ENCODE measurements at regions not wholly inside any gene's neighbourhood (a gene's known extent, or its start where the extent isn't known, plus 50 kb on each side); places are given as distances from the start of the nearest gene placed in this dataset.
"Not testable (repeated sequence)": the region's sequence is repeated elsewhere in the genome, so short reads cannot be mapped to it uniquely, and the experiment has no call there.

DNA sequence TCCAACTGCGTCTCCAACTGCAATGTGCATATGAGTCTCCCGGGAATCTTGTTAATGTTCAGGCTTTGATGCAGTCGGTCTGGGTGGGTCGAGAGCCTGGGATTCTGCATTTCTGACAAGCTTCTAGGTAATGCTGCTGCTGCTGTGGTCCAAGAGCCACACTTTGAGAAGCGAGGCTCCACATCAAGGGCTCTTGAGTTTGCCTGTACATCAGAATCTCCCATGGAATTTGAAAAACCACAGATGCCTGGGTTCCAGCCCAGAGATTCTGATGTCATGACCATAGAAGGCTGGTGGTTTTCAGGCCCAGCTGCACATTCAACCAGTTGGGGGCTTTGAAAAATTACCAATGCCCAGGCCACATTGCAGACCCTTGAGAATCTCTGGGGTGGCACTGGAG is 93.9 kb upstream of the TARDBP start:
- no peaks in the 10 kb centered on the region for H3K4me1 ChIP-seq
- intact Hi-C loops (cut with DNase I) = no loop called here
- TF ChIP-seq, protein P1, sequence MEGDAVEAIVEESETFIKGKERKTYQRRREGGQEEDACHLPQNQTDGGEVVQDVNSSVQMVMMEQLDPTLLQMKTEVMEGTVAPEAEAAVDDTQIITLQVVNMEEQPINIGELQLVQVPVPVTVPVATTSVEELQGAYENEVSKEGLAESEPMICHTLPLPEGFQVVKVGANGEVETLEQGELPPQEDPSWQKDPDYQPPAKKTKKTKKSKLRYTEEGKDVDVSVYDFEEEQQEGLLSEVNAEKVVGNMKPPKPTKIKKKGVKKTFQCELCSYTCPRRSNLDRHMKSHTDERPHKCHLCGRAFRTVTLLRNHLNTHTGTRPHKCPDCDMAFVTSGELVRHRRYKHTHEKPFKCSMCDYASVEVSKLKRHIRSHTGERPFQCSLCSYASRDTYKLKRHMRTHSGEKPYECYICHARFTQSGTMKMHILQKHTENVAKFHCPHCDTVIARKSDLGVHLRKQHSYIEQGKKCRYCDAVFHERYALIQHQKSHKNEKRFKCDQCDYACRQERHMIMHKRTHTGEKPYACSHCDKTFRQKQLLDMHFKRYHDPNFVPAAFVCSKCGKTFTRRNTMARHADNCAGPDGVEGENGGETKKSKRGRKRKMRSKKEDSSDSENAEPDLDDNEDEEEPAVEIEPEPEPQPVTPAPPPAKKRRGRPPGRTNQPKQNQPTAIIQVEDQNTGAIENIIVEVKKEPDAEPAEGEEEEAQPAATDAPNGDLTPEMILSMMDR (IDR thresholded peaks at IDR 0.05) = no peak
- DNase-seq (ENCODE audit: low spot score in 2 of 2) = no peak
- H3K27me3 ChIP-seq = no peaks in the 10 kb centered on the region
- H3K9me3 ChIP-seq = no peaks in the 10 kb centered on the region
- H3K36me3 ChIP-seq = no peaks in the 10 kb centered on the region
- H3K27ac ChIP-seq = no peak overlapping the region
- H3K4me3 ChIP-seq = no peak overlapping the region

DNA sequence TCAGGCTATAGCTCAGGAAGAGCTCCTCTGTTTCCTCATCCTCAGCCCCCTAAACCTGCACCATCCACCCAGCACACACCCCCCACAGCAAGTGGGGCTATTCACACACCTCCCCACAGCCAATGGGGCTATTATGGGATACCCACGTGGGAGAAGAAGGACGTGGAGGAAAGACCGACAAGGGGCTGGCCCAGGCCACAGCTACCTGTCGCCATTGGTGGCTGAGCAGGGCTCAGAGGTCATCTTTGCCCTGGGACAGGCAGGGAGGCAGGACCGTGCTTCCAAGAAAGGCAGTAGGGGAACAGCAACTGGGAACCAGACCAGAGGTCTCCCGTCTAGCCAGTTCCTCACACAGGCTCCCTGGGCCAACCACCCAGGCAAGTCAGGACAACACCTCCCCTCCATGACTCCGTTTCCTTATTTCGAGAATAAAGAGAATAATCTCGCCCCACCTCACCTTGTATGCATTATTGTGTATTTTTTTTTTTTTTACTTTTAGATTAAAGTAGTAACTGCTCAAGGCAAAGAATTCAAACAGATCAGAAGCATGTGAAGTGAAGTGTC is 92.3 kb upstream of the TARDBP start:
- intact Hi-C loops (cut with DNase I) = no loop called here
- Histone ChIP-seq H3K4me3 (no peak overlapping the region), H3K4me1 (no peaks in the 10 kb centered on the region), H3K27ac (no peak overlapping the region), H3K36me3 (no peaks in the 10 kb centered on the region), H3K9me3 (no peaks in the 10 kb centered on the region), H3K27me3 (no peaks in the 10 kb centered on the region)
- DNase-seq (ENCODE audit: low spot score in 2 of 2) = no peak
- TF ChIP-seq, protein P1 (IDR thresholded peaks at IDR 0.05) = no peak

DNA sequence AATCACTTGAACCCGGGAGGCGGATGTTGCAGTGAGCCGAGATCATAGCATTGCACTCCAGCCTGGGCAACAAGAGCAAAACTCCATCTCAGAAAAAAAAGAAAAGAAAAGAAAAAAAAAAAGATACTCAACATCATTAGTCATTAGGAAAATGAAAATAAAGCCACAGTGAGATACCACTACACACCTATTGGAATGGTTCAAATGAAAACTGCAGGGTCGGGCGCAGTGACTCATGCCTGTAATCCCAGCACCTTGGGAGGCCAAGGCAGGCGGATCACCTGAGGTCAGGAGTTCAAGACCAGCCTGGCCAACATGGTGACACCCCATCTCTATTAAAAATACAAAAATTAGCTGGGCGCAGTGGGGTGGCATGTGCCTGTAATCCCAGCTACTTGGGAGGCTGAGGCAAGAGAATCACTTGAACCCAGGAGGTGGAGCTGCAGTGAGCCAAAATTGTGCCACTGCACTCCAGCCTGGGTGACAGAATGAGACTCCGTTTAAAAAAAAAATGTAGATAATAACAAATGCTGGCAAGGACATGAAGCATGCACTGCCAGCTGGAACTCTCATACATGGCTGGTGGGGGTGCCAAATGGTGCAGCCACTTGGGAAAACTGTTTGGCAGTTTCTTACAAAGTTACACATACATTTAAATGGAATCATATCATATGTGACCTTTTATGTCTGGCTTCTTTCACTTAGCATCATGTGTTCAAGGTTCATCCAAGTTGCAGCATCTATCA is 90.0 kb upstream of the TARDBP start:
- H3K36me3 ChIP-seq; H3K27ac ChIP-seq; DNase-seq (ENCODE audit: low spot score in 2 of 2); H3K9me3 ChIP-seq; intact Hi-C loops (cut with DNase I); H3K27me3 ChIP-seq; H3K4me3 ChIP-seq; H3K4me1 ChIP-seq: not testable (repeated sequence)

DNA sequence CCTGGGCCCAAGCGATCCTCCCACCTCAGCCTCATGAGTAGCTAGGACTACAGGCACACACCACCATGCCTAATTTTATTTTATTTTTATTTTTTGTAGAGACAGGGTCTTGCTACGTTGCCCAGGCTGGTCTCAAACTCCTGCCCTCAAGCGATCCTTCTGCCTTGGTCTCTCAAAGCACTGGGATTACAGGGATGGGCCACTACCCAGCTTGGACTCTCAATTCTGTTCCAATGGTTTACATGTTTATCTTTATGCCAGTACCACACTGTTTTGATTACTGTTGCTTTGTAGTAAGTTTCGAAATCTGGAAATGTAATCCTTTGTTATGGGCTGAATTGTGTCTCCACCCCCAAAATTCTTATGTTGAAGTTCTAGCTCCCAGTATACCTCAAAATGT is 88.4 kb upstream of the TARDBP start:
- intact Hi-C loops (cut with DNase I) = no loop called here
- Histone ChIP-seq H3K9me3 (peaks cover 0 to 5% of the 10 kb centered on the region in 2 donors), H3K4me3 (no peak overlapping the region), H3K36me3 (no peaks in the 10 kb centered on the region), H3K4me1 (no peaks in the 10 kb centered on the region), H3K27me3 (no peaks in the 10 kb centered on the region), H3K27ac (no peak overlapping the region)
- TF ChIP-seq, protein P1 (IDR thresholded peaks at IDR 0.05) = no peak
- DNase-seq (ENCODE audit: low spot score in 2 of 2) = no peak

DNA sequence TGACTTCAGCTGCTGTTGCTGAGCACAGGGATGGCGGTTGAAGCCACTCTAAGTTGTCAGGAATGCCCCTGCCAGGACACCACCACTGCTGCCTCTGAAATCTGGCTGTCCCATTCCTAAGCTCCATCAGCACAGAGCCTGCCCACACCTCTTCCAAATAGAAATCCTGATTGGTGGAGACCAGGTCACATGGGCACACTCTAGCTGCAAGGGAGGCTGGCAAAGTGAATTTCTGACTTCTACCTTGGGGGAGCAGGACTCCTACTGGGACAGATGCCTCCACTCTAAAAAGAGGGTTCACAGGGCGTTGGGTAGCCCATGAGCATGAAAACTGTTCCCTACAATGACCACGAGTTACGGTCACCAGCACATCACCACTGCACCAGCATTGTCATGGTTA is 83.8 kb upstream of the TARDBP start:
- no peak overlapping the region for H3K4me3 ChIP-seq
- H3K27ac ChIP-seq = no peak overlapping the region
- TF ChIP-seq, protein P1 (IDR thresholded peaks at IDR 0.05) = no peak
- no peaks in the 10 kb centered on the region for H3K4me1 ChIP-seq
- no peaks in the 10 kb centered on the region for H3K27me3 ChIP-seq
- H3K9me3 ChIP-seq = peaks cover 0 to 5% of the 10 kb centered on the region in 2 donors
- intact Hi-C loops (cut with DNase I) = no loop called here
- H3K36me3 ChIP-seq = no peaks in the 10 kb centered on the region
- DNase-seq (ENCODE audit: low spot score in 2 of 2) = no peak

DNA sequence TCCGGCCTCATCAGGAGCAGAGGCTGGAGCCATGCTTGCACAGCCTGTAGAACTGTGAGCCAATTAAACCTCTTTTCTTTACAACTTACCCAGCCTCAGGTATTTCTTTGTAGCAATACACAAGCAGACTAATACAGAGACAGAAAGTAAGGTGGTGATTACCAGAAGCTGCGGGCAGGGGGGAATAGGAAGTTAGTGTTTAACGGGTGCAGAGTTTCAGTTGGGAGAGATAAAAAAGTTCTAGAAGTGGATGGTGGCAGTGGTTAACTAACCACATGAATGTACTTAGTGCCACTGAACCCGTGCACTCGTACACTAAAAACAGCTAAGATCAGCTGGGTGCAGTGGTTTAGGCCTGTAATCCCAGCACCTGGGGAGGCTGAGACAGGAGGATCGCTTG is 80.4 kb upstream of the TARDBP start:
- no peak for DNase-seq (ENCODE audit: low spot score in 2 of 2)
- Histone ChIP-seq H3K4me1 (no peaks in the 10 kb centered on the region), H3K27me3 (no peaks in the 10 kb centered on the region), H3K9me3 (peaks cover 0 to 5% of the 10 kb centered on the region in 2 donors), H3K27ac (no peak overlapping the region), H3K4me3 (no peak overlapping the region), H3K36me3 (no peaks in the 10 kb centered on the region)
- TF ChIP-seq, protein P1 (IDR thresholded peaks at IDR 0.05) = no peak
- intact Hi-C loops (cut with DNase I) = no loop called here
